Liver (tissue), 3 donors: ENCODE measurements at regions not wholly inside any gene's neighbourhood (a gene's known extent, or its start where the extent isn't known, plus 50 kb on each side); places are given as distances from the start of the nearest gene placed in this dataset.

Experiments used
- ATF3 ChIP-seq: IDR thresholded peaks from 2 replicates; pipeline ENCODE4 v1.6.1; 2016; ENCODE audit warnings: antibody characterized with exemption
- CTCF ChIP-seq: fragments of 150-350 bp; IDR thresholded peaks from 2 replicates; pipeline ENCODE4 v1.5.1; 2017; ENCODE audit warnings: improper control_type of control experiment, low read depth, low read length; ENCODE audit not compliant: missing input control
- FOXA1 ChIP-seq: IDR thresholded peaks from 2 replicates; pipeline ENCODE4 v1.6.1; 2016; ENCODE audit warnings: antibody characterized with exemption
- MAX ChIP-seq: IDR thresholded peaks from 2 replicates; pipeline ENCODE4 v1.6.1; 2016; ENCODE audit warnings: antibody characterized with exemption
- RAD21 ChIP-seq, 2 donors: IDR thresholded peaks; 2 replicates each; pipeline ENCODE4 v1.6.1; 2016; ENCODE audit warnings: antibody characterized with exemption in 2 of 2, mild to moderate bottlenecking in 2 of 2
- REST ChIP-seq: IDR thresholded peaks from 2 replicates; pipeline ENCODE4 v1.6.1; 2016; ENCODE audit warnings: antibody characterized with exemption, mild to moderate bottlenecking
- donor health status: healthy.
- donor health status: healthy.

GRCh38 chr2:235200216-235200615, 248.4 kb downstream of the SH3BP4 start:
- no peak for TF ChIP-seq CTCF
- TF ChIP-seq ATF3 = no peak
- TF ChIP-seq FOXA1 = no peak
- TF ChIP-seq MAX = no peak
- no peak for TF ChIP-seq RAD21 (IDR thresholded peaks at IDR 0.05)
- no peak for TF ChIP-seq REST
